K562 (cell line): ENCODE measurements at regions not wholly inside any gene's neighbourhood (a gene's known extent, or its start where the extent isn't known, plus 50 kb on each side); places are given as distances from the start of the nearest gene placed in this dataset.

Source experiments
- ATAC-seq: fragments of 200-7000 bp; cut with Tn5 transposase; 3 replicates; pipeline ENCODE4 v1.9.1; 2020; ENCODE audit warnings: moderate library complexity
- BruUV-seq: library from RNA; stranded (reverse); fragments of 400-500 nt; replicated peaks from 2 replicates; lab custom pipeline; 2021; lab: Mats Ljungman, UMichigan
- CTCF ChIA-PET: fragments of 300-600 bp; formaldehyde crosslinking; extraction: SDS; loops from one replicate; lab custom pipeline; 2021; ENCODE audit warnings: low intra/inter-chr PET ratio; lab: Yijun Ruan, JAX
- POLR2A ChIA-PET: fragments of 300-600, 350-650 bp; sonication (Branson Sonifier 250); formaldehyde crosslinking; extraction: SDS; loops from one replicate; lab custom pipeline; 2021; ENCODE audit warnings: antibody characterized with exemption, inconsistent platforms; lab: Yijun Ruan, JAX
- DNase-seq, 4 experiments: peaks; one replicate each; pipeline versions ENCODE4 v3.0.0 to v3.0.0-alpha.2; 2011 to 2018; ENCODE audit warnings: low spot score in 3 of 4, mixed read lengths in 3 of 4; ENCODE audit errors: extremely low read depth in 1 of 4
- FAIRE-seq: peaks from 2 replicates; lab custom pipeline; 2011; peaks lifted over from hg19 to GRCh38; lab: Jason Lieb, UNC
- H2AFZ ChIP-seq: 2 replicates; pipeline ENCODE4 v1.6.0; 2011; ENCODE audit warnings: low read depth, low read length, control low read depth, inconsistent platforms
- H3K27ac ChIP-seq: fragments of 200-600 bp; 3 replicates; pipeline ENCODE4 v1.8.0; 2011; ENCODE audit warnings: low read depth, mild to moderate bottlenecking, control low read depth, inconsistent platforms, low read length, moderate library complexity, mixed read lengths; ENCODE audit errors: extremely low read depth
- H3K27me3 ChIP-seq, 2 experiments: fragments of 300-600 bp in 1 of 2; 2 replicates in 1 of 2; 3 replicates in 1 of 2; pipeline versions ENCODE4 v1.6.0 to v1.8.0; 2011; ENCODE audit warnings: inconsistent platforms in 2 of 2, low read length in 2 of 2, mild to moderate bottlenecking in 1 of 2, mixed read lengths in 1 of 2, moderate library complexity in 1 of 2; ENCODE audit not compliant: control insufficient read depth in 2 of 2, insufficient read depth in 2 of 2
- H3K36me3 ChIP-seq: fragments of 300-600 bp; 3 replicates; pipeline ENCODE4 v1.8.0; 2011; ENCODE audit warnings: mild to moderate bottlenecking, low read length, inconsistent platforms; ENCODE audit not compliant: control insufficient read depth, insufficient read depth
- H3K4me1 ChIP-seq, 2 experiments: fragments of 200-600 bp in 1 of 2; replicated peaks in 1 of 2; 2 replicates in 1 of 2; 3 replicates in 1 of 2; pipeline versions ENCODE4 v1.5.1 to v1.8.0; 2011; ENCODE audit warnings: inconsistent platforms in 2 of 2, low read length in 2 of 2, mild to moderate bottlenecking in 1 of 2, mixed read lengths in 1 of 2, moderate library complexity in 1 of 2; ENCODE audit not compliant: control insufficient read depth in 2 of 2, insufficient read depth in 2 of 2
- H3K4me2 ChIP-seq: 2 replicates; pipeline ENCODE4 v1.6.1; 2011; ENCODE audit warnings: low read length, control low read depth, inconsistent platforms, mixed read lengths; ENCODE audit not compliant: insufficient read depth
- H3K4me3 ChIP-seq: fragments of 200-600 bp; sonication (generic), shearing (Covaris generic); 2 replicates; pipeline ENCODE4 v1.5.1; 2016; ENCODE audit warnings: control low read depth, inconsistent platforms
- H3K79me2 ChIP-seq: fragments of 200-600 bp; 3 replicates; pipeline ENCODE4 v1.8.0; 2011; ENCODE audit warnings: low read length, inconsistent platforms; ENCODE audit not compliant: control insufficient read depth, insufficient read depth
- H3K9ac ChIP-seq, 2 experiments: 2 replicates each; pipeline versions ENCODE4 v1.6.0 to v1.6.1; 2011; ENCODE audit warnings: low read depth in 2 of 2, low read length in 2 of 2, control low read depth in 1 of 2, inconsistent platforms in 1 of 2, mild to moderate bottlenecking in 1 of 2, mixed read lengths in 1 of 2; ENCODE audit not compliant: insufficient read depth in 1 of 2
- H3K9me1 ChIP-seq: one replicate; pipeline ENCODE4 v1.6.0; 2011; ENCODE audit warnings: inconsistent platforms, mild to moderate bottlenecking, low read length, moderate library complexity; ENCODE audit not compliant: control insufficient read depth, insufficient read depth
- H3K9me3 ChIP-seq: replicated peaks from 2 replicates; pipeline ENCODE4 v1.5.1; 2011; ENCODE audit warnings: low read depth, low read length, inconsistent platforms; ENCODE audit not compliant: control insufficient read depth, insufficient read depth
- H4K20me1 ChIP-seq: replicated peaks from 2 replicates; pipeline ENCODE4 v1.6.1; 2011; ENCODE audit warnings: low read length, inconsistent platforms, mixed read lengths; ENCODE audit not compliant: control insufficient read depth, insufficient read depth
- CEBPG ChIP-seq, 3 experiments: fragments of 200-800 bp in 1 of 3; sonication (Bioruptor generic) in 1 of 3; sonication (generic) in 1 of 3; formaldehyde crosslinking in 1 of 3; IDR thresholded peaks in 2 of 3; conservative IDR thresholded peaks in 1 of 3; 2 replicates each; pipeline versions ENCODE4 v1.6.1 to v1.8.0; 2016 to 2022; ENCODE audit warnings: missing compliant biosample characterization in 2 of 3, missing genetic modification characterization in 2 of 3, mild to moderate bottlenecking in 1 of 3, missing genetic modification reagents in 1 of 3
- FOXA3 ChIP-seq, 2 experiments: fragments of 450-650 bp in 1 of 2; sonication (generic) in 1 of 2; formaldehyde crosslinking; IDR thresholded peaks in 1 of 2; conservative IDR thresholded peaks in 1 of 2; 2 replicates each; pipeline versions ENCODE4 v1.4.0 to v1.8.0; 2020 to 2022; ENCODE audit warnings: mild to moderate bottlenecking in 2 of 2, missing genetic modification reagents in 1 of 2
- TCFL5 ChIP-seq: fragments of 250-450 bp; sonication (Bioruptor Pico); conservative IDR thresholded peaks from 2 replicates; pipeline ENCODE4 v1.6.1; 2021; ENCODE audit warnings: mild to moderate bottlenecking, moderate library complexity, matching md5 sums
- ZNF311 ChIP-seq: fragments of 250-450 bp; sonication (Bioruptor Pico); IDR thresholded peaks from 2 replicates; pipeline ENCODE4 v1.4.0; 2020; ENCODE audit warnings: mild to moderate bottlenecking, moderate library complexity
- ZNF354B ChIP-seq: fragments of 250-450 bp; sonication (Bioruptor Pico); IDR thresholded peaks from 2 replicates; pipeline ENCODE4 v1.4.0; 2020
- ZNF586 ChIP-seq: fragments of 450-650 bp; formaldehyde crosslinking; conservative IDR thresholded peaks from 2 replicates; pipeline ENCODE4 v1.4.0; 2020; ENCODE audit warnings: mild to moderate bottlenecking, moderate library complexity
- ZSCAN32 ChIP-seq: fragments of 450-650 bp; formaldehyde crosslinking; IDR thresholded peaks from 2 replicates; pipeline ENCODE4 v1.4.0; 2020; ENCODE audit warnings: mild to moderate bottlenecking, moderate library complexity
- WGBS: fragments of 100-300 bp; shearing (Covaris generic); methylation state at CpG from one replicate; pipeline ENCODE4 v1.1.6; 2016; ENCODE audit warnings: low coverage, mixed read lengths; ENCODE audit not compliant: insufficient coverage; ENCODE audit errors: missing lambda C conversion rate; 5-methylcytosine and 5-hydroxymethylcytosine counted together
- in situ Hi-C: fragments of 300-500 bp; cut with MboI; formaldehyde crosslinking; loops from 4 replicates; pipeline ENCODE4 v1.15.0; 2018; ENCODE audit warnings: inconsistent platforms, mixed read lengths
- intact Hi-C: fragments of 100-400 bp; cut with micrococcal nuclease; formaldehyde crosslinking; loops from 2 replicates; pipeline ENCODE4 v1.14.2; 2022
- TF ChIP-seq, protein P1 (sequence below): fragments of 250-450 bp; sonication (Bioruptor Pico); IDR thresholded peaks from 2 replicates; pipeline ENCODE4 v1.9.0; 2021; ENCODE audit warnings: mild to moderate bottlenecking, inconsistent platforms
- TF ChIP-seq, protein P2 (sequence below): fragments of 450-650 bp; formaldehyde crosslinking; IDR thresholded peaks from 2 replicates; pipeline ENCODE4 v1.4.0; 2022; ENCODE audit warnings: mild to moderate bottlenecking, moderate library complexity

DNA sequence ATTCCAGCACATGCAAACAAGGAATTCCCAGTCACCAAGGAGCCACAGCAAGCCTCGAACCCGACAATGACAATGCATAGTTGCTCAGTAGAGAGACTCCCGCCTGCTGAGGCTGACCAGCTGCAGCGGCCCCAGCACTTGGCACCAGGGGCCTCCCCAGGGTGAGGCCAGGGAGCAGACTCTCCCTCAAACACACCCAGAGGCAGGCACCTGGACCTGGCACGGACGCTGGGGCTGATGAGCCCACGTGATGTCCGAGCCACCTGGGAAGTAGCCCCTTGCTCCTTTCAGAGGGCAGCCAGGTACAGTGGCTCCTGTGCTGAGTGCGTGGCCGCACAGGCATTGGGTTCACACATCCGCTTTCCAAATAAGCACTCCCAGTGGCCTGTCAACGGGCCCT, 315.9 kb upstream of the TGFBR2 start (continued):
- TF ChIP-seq ZSCAN32 (CRISPR knock-in tag) (0 out of 2 replicates have a peak, but pooled peaks have one; percentile 6), ZNF354B (CRISPR knock-in tag) (no peak)

DNA sequence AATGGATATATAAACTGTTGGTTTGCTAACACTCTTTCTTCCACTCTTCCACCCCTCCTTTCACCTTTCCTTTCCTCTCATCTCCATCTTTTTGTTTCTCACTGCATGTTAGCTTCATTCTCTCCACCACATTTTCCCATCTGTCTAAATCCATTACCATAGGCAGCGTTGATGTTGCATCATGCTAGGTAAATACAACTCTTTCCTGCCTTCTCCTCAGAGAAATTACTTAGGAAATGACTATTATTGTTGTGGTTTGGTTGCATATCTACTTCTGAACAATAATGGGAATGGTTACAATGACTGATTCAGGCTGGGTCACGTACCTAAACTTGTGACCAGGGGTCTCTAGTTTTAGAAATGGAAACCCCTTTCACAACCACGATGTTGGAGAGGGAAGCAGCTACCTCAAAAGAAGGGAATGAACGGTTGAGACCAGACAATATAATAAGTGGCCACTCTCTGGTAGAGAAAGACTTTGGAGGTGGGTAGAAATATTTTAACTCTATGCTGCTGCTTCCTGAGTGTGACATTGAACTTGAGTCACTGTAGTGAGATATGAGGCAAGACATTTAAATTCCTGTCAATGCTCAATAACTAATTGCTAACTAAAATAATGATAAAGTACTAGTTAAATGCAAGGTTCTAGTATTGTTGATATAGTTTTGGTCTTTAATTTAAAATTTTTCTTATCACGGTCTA, 314.1 kb upstream of the TGFBR2 start:
- Histone ChIP-seq H3K27me3 (no peaks in the 10 kb centered on the region), H2AFZ (no peak overlapping the region), H3K9me1 (no peaks in the 10 kb centered on the region), H3K4me3 (no peak overlapping the region), H3K4me2 (no peak overlapping the region)
- FAIRE-seq = no peak
- CTCF ChIA-PET = no interaction called here
- intact Hi-C loops = no loop called here
- TF ChIP-seq, protein P1, sequence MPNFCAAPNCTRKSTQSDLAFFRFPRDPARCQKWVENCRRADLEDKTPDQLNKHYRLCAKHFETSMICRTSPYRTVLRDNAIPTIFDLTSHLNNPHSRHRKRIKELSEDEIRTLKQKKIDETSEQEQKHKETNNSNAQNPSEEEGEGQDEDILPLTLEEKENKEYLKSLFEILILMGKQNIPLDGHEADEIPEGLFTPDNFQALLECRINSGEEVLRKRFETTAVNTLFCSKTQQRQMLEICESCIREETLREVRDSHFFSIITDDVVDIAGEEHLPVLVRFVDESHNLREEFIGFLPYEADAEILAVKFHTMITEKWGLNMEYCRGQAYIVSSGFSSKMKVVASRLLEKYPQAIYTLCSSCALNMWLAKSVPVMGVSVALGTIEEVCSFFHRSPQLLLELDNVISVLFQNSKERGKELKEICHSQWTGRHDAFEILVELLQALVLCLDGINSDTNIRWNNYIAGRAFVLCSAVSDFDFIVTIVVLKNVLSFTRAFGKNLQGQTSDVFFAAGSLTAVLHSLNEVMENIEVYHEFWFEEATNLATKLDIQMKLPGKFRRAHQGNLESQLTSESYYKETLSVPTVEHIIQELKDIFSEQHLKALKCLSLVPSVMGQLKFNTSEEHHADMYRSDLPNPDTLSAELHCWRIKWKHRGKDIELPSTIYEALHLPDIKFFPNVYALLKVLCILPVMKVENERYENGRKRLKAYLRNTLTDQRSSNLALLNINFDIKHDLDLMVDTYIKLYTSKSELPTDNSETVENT (CRISPR knock-in tag) = no peak
- TF ChIP-seq ZNF311 (CRISPR knock-in tag) = peak; percentile 91
- peak; percentile 23; the same call in 1 of the 2 replicates for TF ChIP-seq ZNF586 (CRISPR knock-in tag)
- TF ChIP-seq, protein P2, sequence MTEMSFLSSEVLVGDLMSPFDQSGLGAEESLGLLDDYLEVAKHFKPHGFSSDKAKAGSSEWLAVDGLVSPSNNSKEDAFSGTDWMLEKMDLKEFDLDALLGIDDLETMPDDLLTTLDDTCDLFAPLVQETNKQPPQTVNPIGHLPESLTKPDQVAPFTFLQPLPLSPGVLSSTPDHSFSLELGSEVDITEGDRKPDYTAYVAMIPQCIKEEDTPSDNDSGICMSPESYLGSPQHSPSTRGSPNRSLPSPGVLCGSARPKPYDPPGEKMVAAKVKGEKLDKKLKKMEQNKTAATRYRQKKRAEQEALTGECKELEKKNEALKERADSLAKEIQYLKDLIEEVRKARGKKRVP (CRISPR knock-in tag) = peak; percentile 96
- TF ChIP-seq TCFL5 = no peak
- peak in 1 of 2 experiments; percentile 77; a peak in 2 of 4 replicates for TF ChIP-seq FOXA3 (CRISPR knock-in tag; conservative IDR thresholded peaks at IDR 0.05 in 1 of 2, IDR thresholded peaks at IDR 0.05 in 1 of 2)
- peak; percentile 91 for TF ChIP-seq ZSCAN32 (CRISPR knock-in tag)
- TF ChIP-seq CEBPG (CRISPR knock-in tag; IDR thresholded peaks at IDR 0.05) = peak; percentile 46; the same call in 1 of the 2 replicates
- peak; percentile 58 to 78 for TF ChIP-seq CEBPG (tag; conservative IDR thresholded peaks at IDR 0.05 in 1 of 2, IDR thresholded peaks at IDR 0.05 in 1 of 2)
- TF ChIP-seq, all 486 proteins: peak for 6
- in situ Hi-C loops = no loop called here
- H3K9ac ChIP-seq = no peak overlapping the region
- H3K79me2 ChIP-seq = no peaks in the 10 kb centered on the region
- WGBS = 0% methylated on average over 5 of the region's 5 CpGs
- ATAC-seq (no peak), DNase-seq (no peak)
- no peaks in the 10 kb centered on the region for H3K9me3 ChIP-seq
- BruUV-seq = no TSS peak
- H3K4me1 ChIP-seq = no peaks in the 10 kb centered on the region
- H3K36me3 ChIP-seq = no peaks in the 10 kb centered on the region
- H4K20me1 ChIP-seq = no peaks in the 10 kb centered on the region
- POLR2A ChIA-PET = interaction anchor here (0.7 kb wide), 1 partner anchor 41 kb away, joined by 3 read pairs; no protein-coding TSS in a partner anchor
- H3K27ac ChIP-seq = no peak overlapping the region
